A673 (cell line): ENCODE measurements at regions not wholly inside any gene's neighbourhood (a gene's known extent, or its start where the extent isn't known, plus 50 kb on each side); places are given as distances from the start of the nearest gene placed in this dataset.

Source experiments
- EZH2 ChIP-seq: fragments of 200-600 bp; sonication (generic); IDR thresholded peaks from 2 replicates; pipeline ENCODE4 v1.6.1; 2017; ENCODE audit warnings: borderline replicate concordance, low read depth, mild to moderate bottlenecking, mixed read lengths, antibody characterized with exemption, low read length; ENCODE audit not compliant: poor library complexity, severe bottlenecking
- TF ChIP-seq, protein P1 (sequence below): fragments of 300-800, 200-600 bp; sonication (generic); conservative IDR thresholded peaks from 2 replicates; pipeline ENCODE4 v1.5.1; 2017; ENCODE audit warnings: low read depth, mild to moderate bottlenecking, antibody characterized with exemption, low read length, moderate library complexity, mixed read lengths

DNA sequence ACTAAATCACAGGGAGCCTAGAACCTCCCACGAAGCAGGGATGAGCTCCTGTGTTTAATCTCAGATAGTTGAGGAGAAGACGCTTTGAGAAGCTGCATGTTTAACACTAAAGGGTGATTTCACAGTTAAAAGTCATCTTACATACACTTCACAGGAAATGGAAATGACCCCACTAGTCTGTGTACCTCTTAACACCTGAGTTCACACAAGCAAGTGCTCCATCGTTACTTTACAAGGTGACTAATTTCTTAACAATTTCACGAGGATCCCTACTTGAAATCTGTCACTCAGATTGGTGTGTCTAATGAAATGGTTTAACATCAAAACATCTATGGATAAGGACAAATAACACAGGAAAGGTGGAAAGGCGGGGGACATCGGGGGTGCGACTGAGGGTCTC, 93.8 kb upstream of the RPS6KA2 start:
- no peak for TF ChIP-seq EZH2
- TF ChIP-seq, protein P1, sequence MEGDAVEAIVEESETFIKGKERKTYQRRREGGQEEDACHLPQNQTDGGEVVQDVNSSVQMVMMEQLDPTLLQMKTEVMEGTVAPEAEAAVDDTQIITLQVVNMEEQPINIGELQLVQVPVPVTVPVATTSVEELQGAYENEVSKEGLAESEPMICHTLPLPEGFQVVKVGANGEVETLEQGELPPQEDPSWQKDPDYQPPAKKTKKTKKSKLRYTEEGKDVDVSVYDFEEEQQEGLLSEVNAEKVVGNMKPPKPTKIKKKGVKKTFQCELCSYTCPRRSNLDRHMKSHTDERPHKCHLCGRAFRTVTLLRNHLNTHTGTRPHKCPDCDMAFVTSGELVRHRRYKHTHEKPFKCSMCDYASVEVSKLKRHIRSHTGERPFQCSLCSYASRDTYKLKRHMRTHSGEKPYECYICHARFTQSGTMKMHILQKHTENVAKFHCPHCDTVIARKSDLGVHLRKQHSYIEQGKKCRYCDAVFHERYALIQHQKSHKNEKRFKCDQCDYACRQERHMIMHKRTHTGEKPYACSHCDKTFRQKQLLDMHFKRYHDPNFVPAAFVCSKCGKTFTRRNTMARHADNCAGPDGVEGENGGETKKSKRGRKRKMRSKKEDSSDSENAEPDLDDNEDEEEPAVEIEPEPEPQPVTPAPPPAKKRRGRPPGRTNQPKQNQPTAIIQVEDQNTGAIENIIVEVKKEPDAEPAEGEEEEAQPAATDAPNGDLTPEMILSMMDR = no peak
